OCI-LY1 (cell line): ENCODE measurements at regions not wholly inside any gene's neighbourhood (a gene's known extent, or its start where the extent isn't known, plus 50 kb on each side); places are given as distances from the start of the nearest gene placed in this dataset.

Experiments used
- EZH2 ChIP-seq: fragments of 200-600 bp; sonication (generic), shearing (Covaris generic); IDR thresholded peaks from 2 replicates; pipeline ENCODE4 v1.8.0; 2017; ENCODE audit warnings: borderline replicate concordance, mixed run types, mild to moderate bottlenecking, antibody characterized with exemption, low read length, moderate library complexity, mixed read lengths
- TF ChIP-seq, protein P1 (sequence below): fragments of 200-600 bp; sonication (generic), shearing (Covaris generic); IDR thresholded peaks from 2 replicates; pipeline ENCODE4 v1.5.1; 2017; ENCODE audit warnings: mild to moderate bottlenecking, antibody characterized with exemption, low read length, moderate library complexity, mixed read lengths

DNA sequence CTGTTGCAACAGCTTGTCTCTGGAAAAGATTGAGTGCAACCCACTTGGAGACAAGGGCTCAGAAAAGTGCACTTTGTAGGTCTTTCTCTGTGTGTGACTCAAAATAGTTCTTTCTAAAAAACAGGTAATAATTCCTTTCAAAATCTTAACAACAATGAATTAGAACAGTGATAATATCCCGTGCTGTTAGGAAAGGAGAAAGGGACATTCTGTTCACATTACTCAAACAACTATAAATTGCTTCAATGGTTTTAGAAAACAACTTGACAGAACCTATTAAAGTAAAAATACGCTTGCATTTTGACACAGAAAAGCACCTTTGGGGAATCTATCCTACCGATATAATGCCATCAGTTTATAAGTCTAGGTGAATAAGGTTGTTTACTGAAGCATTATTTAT is 468.1 kb upstream of the DPP6 start:
- TF ChIP-seq, protein P1, sequence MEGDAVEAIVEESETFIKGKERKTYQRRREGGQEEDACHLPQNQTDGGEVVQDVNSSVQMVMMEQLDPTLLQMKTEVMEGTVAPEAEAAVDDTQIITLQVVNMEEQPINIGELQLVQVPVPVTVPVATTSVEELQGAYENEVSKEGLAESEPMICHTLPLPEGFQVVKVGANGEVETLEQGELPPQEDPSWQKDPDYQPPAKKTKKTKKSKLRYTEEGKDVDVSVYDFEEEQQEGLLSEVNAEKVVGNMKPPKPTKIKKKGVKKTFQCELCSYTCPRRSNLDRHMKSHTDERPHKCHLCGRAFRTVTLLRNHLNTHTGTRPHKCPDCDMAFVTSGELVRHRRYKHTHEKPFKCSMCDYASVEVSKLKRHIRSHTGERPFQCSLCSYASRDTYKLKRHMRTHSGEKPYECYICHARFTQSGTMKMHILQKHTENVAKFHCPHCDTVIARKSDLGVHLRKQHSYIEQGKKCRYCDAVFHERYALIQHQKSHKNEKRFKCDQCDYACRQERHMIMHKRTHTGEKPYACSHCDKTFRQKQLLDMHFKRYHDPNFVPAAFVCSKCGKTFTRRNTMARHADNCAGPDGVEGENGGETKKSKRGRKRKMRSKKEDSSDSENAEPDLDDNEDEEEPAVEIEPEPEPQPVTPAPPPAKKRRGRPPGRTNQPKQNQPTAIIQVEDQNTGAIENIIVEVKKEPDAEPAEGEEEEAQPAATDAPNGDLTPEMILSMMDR, result no peak
- no peak for TF ChIP-seq EZH2
